HFFc6 (cell line): ENCODE measurements at regions not wholly inside any gene's neighbourhood (a gene's known extent, or its start where the extent isn't known, plus 50 kb on each side); places are given as distances from the start of the nearest gene placed in this dataset.
"Not testable (repeated sequence)": the region's sequence is repeated elsewhere in the genome, so short reads cannot be mapped to it uniquely, and the experiment has no call there.

Experiments
- DNase-seq: peaks from one replicate; pipeline ENCODE4 v3.0.0-alpha.2; 2018
- H3K27ac Mint-ChIP-seq: 2 replicates; pipeline ENCODE4 v1.8.0; 2020; ENCODE audit warnings: mild to moderate bottlenecking, mixed read lengths
- H3K27me3 Mint-ChIP-seq: 2 replicates; pipeline ENCODE4 v1.8.0; 2021; ENCODE audit warnings: mild to moderate bottlenecking, moderate library complexity, mixed read lengths; ENCODE audit not compliant: insufficient read depth
- H3K36me3 Mint-ChIP-seq: 2 replicates; pipeline ENCODE4 v1.8.0; 2021; ENCODE audit warnings: low read depth, mixed read lengths
- H3K4me1 Mint-ChIP-seq: 2 replicates; pipeline ENCODE4 v1.8.0; 2020; ENCODE audit warnings: low read depth, mixed read lengths
- H3K4me3 Mint-ChIP-seq: 2 replicates; pipeline ENCODE4 v1.8.0; 2020; ENCODE audit warnings: mild to moderate bottlenecking, moderate library complexity, mixed read lengths
- H3K9me3 Mint-ChIP-seq: 2 replicates; pipeline ENCODE4 v1.8.0; 2020; ENCODE audit warnings: mild to moderate bottlenecking, mixed read lengths
- CTCF ChIP-seq: fragments of 200-600 bp; sonication (generic); IDR thresholded peaks from 2 replicates; pipeline ENCODE4 v1.5.0; 2021; ENCODE audit warnings: antibody characterized with exemption, mild to moderate bottlenecking

GRCh38 chr1:233463333-233463732 lies 135.8 kb downstream of the MAP3K21 start:
- H3K27me3 Mint-ChIP-seq, result peaks cover 2% of the 10 kb centered on the region; the same call in 1 of the 2 replicates
- DNase-seq, result no peak
- no peak overlapping the region for H3K27ac Mint-ChIP-seq
- H3K4me1 Mint-ChIP-seq, result no peaks in the 10 kb centered on the region
- no peak for TF ChIP-seq CTCF
- H3K36me3 Mint-ChIP-seq, result peaks cover 4% of the 10 kb centered on the region
- peaks cover 31% of the 10 kb centered on the region for H3K9me3 Mint-ChIP-seq
- H3K4me3 Mint-ChIP-seq, result no peak overlapping the region

GRCh38 chr1:233465745-233466343 lies 138.3 kb downstream of the MAP3K21 start:
- DNase-seq, result no peak
- Mint-ChIP-seq H3K9me3 (peaks cover 17% of the 10 kb centered on the region; the same call in 1 of the 2 replicates), H3K36me3 (peaks cover 2% of the 10 kb centered on the region), H3K4me1 (no peaks in the 10 kb centered on the region), H3K4me3 (no peak overlapping the region), H3K27me3 (peaks cover 2% of the 10 kb centered on the region; the same call in 1 of the 2 replicates), H3K27ac (no peak overlapping the region)
- no peak for TF ChIP-seq CTCF

- Mint-ChIP-seq H3K9me3 (peaks cover 41% of the 10 kb centered on the region), H3K4me1 (no peaks in the 10 kb centered on the region), H3K36me3 (no peaks in the 10 kb centered on the region), H3K27me3 (peaks cover 2% of the 10 kb centered on the region; the same call in 1 of the 2 replicates), H3K27ac (no peak overlapping the region), H3K4me3 (no peak overlapping the region)
- no peak for DNase-seq
- TF ChIP-seq CTCF, result no peak
Measured at GRCh38 chr1:233470741-233471499, 143.0 kb upstream of the KCNK1 start.

- not testable (repeated sequence) for H3K27ac Mint-ChIP-seq, H3K36me3 Mint-ChIP-seq, H3K27me3 Mint-ChIP-seq, H3K4me1 Mint-ChIP-seq, H3K4me3 Mint-ChIP-seq, DNase-seq
- H3K9me3 Mint-ChIP-seq, result peaks cover 40% of the 10 kb centered on the region
Measured at GRCh38 chr1:233471851-233472250, 142.1 kb upstream of the KCNK1 start.

- DNase-seq, H3K4me3 Mint-ChIP-seq, H3K27me3 Mint-ChIP-seq, H3K36me3 Mint-ChIP-seq, H3K4me1 Mint-ChIP-seq, H3K27ac Mint-ChIP-seq: not testable (repeated sequence)
- peaks cover 48% of the 10 kb centered on the region for H3K9me3 Mint-ChIP-seq
Measured at GRCh38 chr1:233472796-233473195, 141.1 kb upstream of the KCNK1 start.

- H3K4me3 Mint-ChIP-seq, result no peak overlapping the region
Measured at GRCh38 chr1:233473549-233474204, 140.2 kb upstream of the KCNK1 start.

More at GRCh38 chr1:233473549-233474204, 140.2 kb upstream of the KCNK1 start:
- Mint-ChIP-seq H3K9me3 (peaks cover 55% of the 10 kb centered on the region), H3K4me1 (no peaks in the 10 kb centered on the region), H3K36me3 (no peaks in the 10 kb centered on the region; the same call in 1 of the 2 replicates), H3K27ac (no peak overlapping the region), H3K27me3 (no peaks in the 10 kb centered on the region)
- no peak for TF ChIP-seq CTCF
- DNase-seq, result no peak
